OCI-LY3 (cell line): ENCODE measurements at regions not wholly inside any gene's neighbourhood (a gene's known extent, or its start where the extent isn't known, plus 50 kb on each side); places are given as distances from the start of the nearest gene placed in this dataset.

Experiments used
- CTCF ChIP-seq: fragments of 200-600, 300-600 bp; sonication (generic); IDR thresholded peaks from 2 replicates; pipeline ENCODE4 v1.5.1; 2014; ENCODE audit warnings: antibody characterized with exemption, low read length, low read depth
- EZH2phosphoT487 ChIP-seq: fragments of 200-600 bp; shearing (Covaris generic); IDR thresholded peaks from 2 replicates; pipeline ENCODE4 v1.6.1; 2018; ENCODE audit warnings: antibody characterized with exemption, mixed run types, low read depth

GRCh38 chr4:144489831-144490230 is 156.1 kb upstream of the HHIP start:
- TF ChIP-seq CTCF = no peak
- no peak for TF ChIP-seq EZH2phosphoT487
